ENCODE measurements at regions not wholly inside any gene's neighbourhood (a gene's known extent, or its start where the extent isn't known, plus 50 kb on each side); places are given as distances from the start of the nearest gene placed in this dataset.

- WGBS (ENCODE audit: missing lambda C conversion rate): 84% methylated on average over 17 of the region's 17 CpGs
- TF ChIP-seq BCL3 (IDR thresholded peaks at IDR 0.05): no peak
- no peak for TF ChIP-seq CHD2 (IDR thresholded peaks at IDR 0.05; ENCODE audit: low read length, partially characterized antibody)
- no peak for TF ChIP-seq ATOH8 (CRISPR knock-in tag; IDR thresholded peaks at IDR 0.05; ENCODE audit: low read depth)
- no peak for TF ChIP-seq ZSCAN20 (CRISPR knock-in tag; IDR thresholded peaks at IDR 0.05)
- TF ChIP-seq NR3C1 (IDR thresholded peaks at IDR 0.05): no peak
- Histone ChIP-seq H3K4me3 (no peak overlapping the region), H3K4me2 (no peak overlapping the region), H3K27ac (no peak overlapping the region), H3K4me1 (no peaks in the 10 kb centered on the region), H3K9me3 (peaks cover 5% of the 10 kb centered on the region; the same call in 2 of the 3 replicates)
- ATAC-seq (no peak), FAIRE-seq (no peak), DNase-seq (ENCODE audit: low read depth in 1 of 2, low spot score in 1 of 2) (no peak)
- POLR2A ChIA-PET: no interaction called here
- CTCF ChIA-PET: no interaction called here
These were observed 190.3 kb upstream of the SHH start for GRCh38 chr7:156002362-156003066.

- H3K27ac ChIP-seq: no peak overlapping the region
- no peak overlapping the region for H3K4me2 ChIP-seq
- no peaks in the 10 kb centered on the region for H3K4me1 ChIP-seq
- TF ChIP-seq HMGXB4 (CRISPR knock-in tag; IDR thresholded peaks at IDR 0.05; ENCODE audit: borderline replicate concordance) (no peak), FOSB (CRISPR knock-in tag; IDR thresholded peaks at IDR 0.05) (no peak), PBX3 (IDR thresholded peaks at IDR 0.05) (no peak), EHMT2 (IDR thresholded peaks at IDR 0.05; ENCODE audit: low read depth) (no peak), ZFP36 (IDR thresholded peaks at IDR 0.05; ENCODE audit: borderline replicate concordance, partially characterized antibody) (no peak), CBX8 (IDR thresholded peaks at IDR 0.05) (no peak), KDM5A (IDR thresholded peaks at IDR 0.05) (no peak), FOSL2 (IDR thresholded peaks at IDR 0.05) (no peak), FOSL2 (CRISPR knock-in tag; IDR thresholded peaks at IDR 0.05) (no peak), NFE2L2 (conservative IDR thresholded peaks at IDR 0.05; ENCODE audit: low read length) (no peak), RNF2 (IDR thresholded peaks at IDR 0.05; ENCODE audit: borderline replicate concordance, low read depth) (no peak), HOXB5 (CRISPR knock-in tag; IDR thresholded peaks at IDR 0.05) (no peak), RAD21 (conservative IDR thresholded peaks at IDR 0.05 in 1 of 2, IDR thresholded peaks at IDR 0.05 in 1 of 2) (no peak), CEBPB (IDR thresholded peaks at IDR 0.05) (no peak), ZSCAN20 (CRISPR knock-in tag; IDR thresholded peaks at IDR 0.05) (no peak), HEYL (CRISPR knock-in tag; IDR thresholded peaks at IDR 0.05) (no peak), RFX5 (IDR thresholded peaks at IDR 0.05) (no peak)
- FAIRE-seq (no peak), ATAC-seq (no peak), DNase-seq (ENCODE audit: low read depth in 1 of 2, low spot score in 1 of 2) (no peak)
- no peak overlapping the region for H3K4me3 ChIP-seq
- ChIA-PET POLR2A (no interaction called here), CTCF (no interaction called here)
- H3K9me3 ChIP-seq: no peaks in the 10 kb centered on the region
- WGBS (ENCODE audit: missing lambda C conversion rate): 85% methylated on average over 25 of the region's 25 CpGs
These were observed 189.4 kb upstream of the SHH start for GRCh38 chr7:156001496-156002260.
